HFF-Myc (cell line): ENCODE measurements at regions not wholly inside any gene's neighbourhood (a gene's known extent, or its start where the extent isn't known, plus 50 kb on each side); places are given as distances from the start of the nearest gene placed in this dataset.

ENCODE experiments used
- DNase-seq: peaks from one replicate; pipeline ENCODE4 v3.0.0-alpha.2; 2011; ENCODE audit warnings: low read depth; ENCODE audit errors: extremely low read depth
- H3K4me3 ChIP-seq: replicated peaks from 2 replicates; pipeline ENCODE4 v1.5.1; 2011; ENCODE audit warnings: low read depth, mild to moderate bottlenecking, control low read depth, low read length
- CTCF ChIP-seq: IDR thresholded peaks from 2 replicates; pipeline ENCODE4 v1.5.1; 2012; ENCODE audit warnings: mild to moderate bottlenecking, low read depth, low read length, control low read depth; ENCODE audit errors: missing control alignments

DNA sequence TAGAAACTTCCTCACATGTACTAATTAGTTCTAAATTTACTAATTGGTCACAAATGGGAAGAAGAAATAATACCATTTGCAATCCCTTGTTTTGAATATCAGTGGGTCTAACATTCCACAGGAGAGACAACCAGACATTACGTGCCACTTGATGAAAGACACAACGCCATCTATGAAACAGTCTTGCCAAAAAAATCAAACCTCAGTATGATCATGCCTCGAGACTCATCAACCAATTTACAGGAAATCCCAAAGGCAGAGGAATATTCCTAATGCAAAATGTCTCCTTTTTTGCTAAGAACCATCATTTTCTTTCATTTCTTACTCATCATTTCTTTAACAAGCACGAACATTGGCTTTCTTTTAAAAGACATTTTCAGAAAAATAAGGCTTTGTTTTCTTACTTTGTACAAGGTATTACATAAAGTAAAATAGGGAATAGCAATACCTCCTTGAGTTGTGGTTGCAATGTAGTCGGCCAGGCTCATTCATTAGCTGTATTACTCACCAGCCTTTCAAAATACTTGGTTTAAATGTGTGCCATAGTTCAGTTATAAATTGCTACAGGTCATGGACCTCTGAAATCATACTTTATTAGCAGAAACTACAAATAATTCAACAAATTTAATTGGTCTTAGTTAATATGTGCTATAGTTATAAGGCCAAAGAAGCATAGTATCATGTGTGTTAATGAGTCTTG, 436.2 kb upstream of the FLRT2 start:
- TF ChIP-seq CTCF: no peak
- DNase-seq: no peak
- H3K4me3 ChIP-seq: no peak overlapping the region

DNA sequence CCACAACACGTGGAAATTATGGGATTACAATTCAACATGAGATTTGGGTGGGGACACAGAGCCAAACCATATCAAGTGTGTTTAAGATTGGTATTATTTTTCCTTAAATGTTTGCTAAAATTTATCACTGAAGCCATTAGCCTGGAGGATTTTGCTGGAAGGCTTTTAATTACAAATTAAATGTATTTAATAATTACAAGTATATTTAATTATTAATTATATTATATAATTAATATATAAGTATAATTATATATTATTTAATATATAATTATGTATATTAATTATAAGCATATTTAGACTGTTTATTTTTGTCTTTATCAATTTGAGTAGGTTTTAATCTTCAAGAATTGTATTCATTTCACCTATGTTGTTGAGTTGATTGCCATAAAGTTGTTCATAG, 427.4 kb upstream of the FLRT2 start:
- no peak for DNase-seq
- no peak overlapping the region for H3K4me3 ChIP-seq
- no peak for TF ChIP-seq CTCF

GRCh38 chr14:85106506-85106905, 423.4 kb upstream of the FLRT2 start:
- DNase-seq: no peak
- no peak for TF ChIP-seq CTCF
- H3K4me3 ChIP-seq: no peak overlapping the region

DNA sequence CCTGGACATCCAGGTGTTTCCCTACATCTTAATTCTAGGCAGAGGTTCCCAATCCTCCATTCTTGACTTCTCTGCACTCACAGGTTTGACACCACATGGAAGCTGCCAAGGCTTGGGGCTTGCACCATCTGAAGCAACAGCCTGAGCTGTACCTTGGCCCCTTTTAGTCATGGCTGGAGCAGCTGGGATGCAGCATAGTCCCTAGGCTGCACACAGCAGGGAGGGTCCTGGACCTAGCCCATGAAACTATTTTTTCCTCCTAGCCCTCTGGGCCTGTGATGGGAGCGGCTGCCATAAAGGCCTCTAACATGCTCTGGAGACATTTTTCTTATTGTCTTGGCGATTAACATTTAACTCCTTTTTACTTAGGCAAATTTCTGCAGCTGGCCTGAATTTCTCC, 417.2 kb upstream of the FLRT2 start:
- no peak overlapping the region for H3K4me3 ChIP-seq
- no peak for DNase-seq
- TF ChIP-seq CTCF: no peak

GRCh38 chr14:85115921-85116320, 414.0 kb upstream of the FLRT2 start:
- no peak for DNase-seq

GRCh38 chr14:85118274-85118673, 411.7 kb upstream of the FLRT2 start:
- no peak overlapping the region for H3K4me3 ChIP-seq
- TF ChIP-seq CTCF: no peak
- DNase-seq: no peak

More at GRCh38 chr14:85115921-85116320, 414.0 kb upstream of the FLRT2 start:
- TF ChIP-seq CTCF: no peak
- H3K4me3 ChIP-seq: no peak overlapping the region

DNA sequence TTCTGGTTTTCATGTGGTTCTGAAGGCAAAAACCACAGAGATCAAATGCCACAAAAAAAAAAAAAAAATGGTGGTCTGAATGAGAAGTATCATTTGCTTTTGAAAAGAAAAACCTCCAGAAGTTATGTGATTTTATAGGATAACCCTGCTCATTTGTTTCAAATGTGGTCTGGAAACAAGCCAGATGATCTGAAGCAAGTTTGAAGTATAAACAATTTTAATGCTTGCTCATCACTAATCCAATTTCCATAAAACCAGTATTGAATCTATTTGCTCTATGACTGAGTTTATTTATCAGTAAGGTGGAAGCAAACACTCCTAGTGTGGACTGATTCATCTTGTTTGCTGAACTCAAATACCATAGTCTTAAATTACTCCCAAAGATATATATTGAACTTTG, 407.3 kb upstream of the FLRT2 start:
- no peak for TF ChIP-seq CTCF
- peak; percentile 40 for DNase-seq
- H3K4me3 ChIP-seq: no peak overlapping the region
